ENCODE measurements at regions not wholly inside any gene's neighbourhood (a gene's known extent, or its start where the extent isn't known, plus 50 kb on each side); places are given as distances from the start of the nearest gene placed in this dataset.

- TF ChIP-seq CTCF (IDR thresholded peaks at IDR 0.05; ENCODE audit: insufficient read depth, low read length), result no peak
- H3K4me3 ChIP-seq (ENCODE audit: low read depth, low read length), result no peak overlapping the region
- no peak for DNase-seq (ENCODE audit: low read depth)
Measured at GRCh38 chr6:103000688-103001087, 1607.2 kb downstream of the GRIK2 start.

GRCh38 chr6:102995491-102995890, 1602.0 kb downstream of the GRIK2 start:
- TF ChIP-seq CTCF (IDR thresholded peaks at IDR 0.05; ENCODE audit: insufficient read depth, low read length), result no peak
- DNase-seq (ENCODE audit: low read depth), result no peak

GRCh38 chr6:102994866-102995265, 1601.4 kb downstream of the GRIK2 start:
- DNase-seq (ENCODE audit: low read depth), result no peak
- H3K4me3 ChIP-seq (ENCODE audit: low read depth, low read length), result no peak overlapping the region
- no peak for TF ChIP-seq CTCF (IDR thresholded peaks at IDR 0.05; ENCODE audit: insufficient read depth, low read length)

More at GRCh38 chr6:102995491-102995890, 1602.0 kb downstream of the GRIK2 start:
- no peak overlapping the region for H3K4me3 ChIP-seq (ENCODE audit: low read depth, low read length)

DNA sequence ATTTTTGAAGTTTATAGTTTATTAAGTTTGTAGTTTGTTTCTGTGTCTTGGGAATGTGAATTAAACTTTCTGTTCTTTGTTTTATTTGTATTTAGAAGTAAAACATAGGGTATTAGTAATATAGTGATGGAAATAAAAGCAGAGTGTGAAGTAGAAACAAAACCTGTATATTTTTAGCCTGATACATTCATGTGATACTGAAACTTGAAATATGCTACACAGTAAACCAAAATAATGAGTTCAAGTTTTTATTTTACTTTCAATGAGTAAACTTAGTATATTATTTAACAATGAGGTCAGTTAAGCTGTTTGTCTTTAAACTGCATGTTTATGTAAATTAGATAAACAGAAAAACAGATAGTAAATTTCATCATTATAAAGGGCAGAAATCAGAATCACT, 1592.6 kb downstream of the GRIK2 start:
- DNase-seq (ENCODE audit: low read depth), result no peak

DNA sequence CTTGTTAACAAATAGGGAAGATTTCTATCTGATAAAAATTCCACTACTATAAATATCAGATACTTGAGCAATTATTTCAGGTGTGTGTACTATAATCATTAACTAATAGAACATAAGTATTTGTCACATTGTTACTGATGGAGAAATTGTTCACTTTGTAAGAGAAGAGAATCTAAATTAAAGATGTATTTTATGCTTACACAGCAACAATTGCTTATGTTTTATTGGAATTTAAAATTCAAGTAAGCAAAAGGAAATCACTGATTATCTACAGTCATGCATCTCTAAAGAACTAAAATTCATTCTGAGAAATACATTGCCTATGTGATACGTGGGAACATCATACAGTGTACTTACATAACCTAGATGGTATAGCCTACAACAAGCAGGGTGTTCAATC, 1590.8 kb downstream of the GRIK2 start:
- H3K4me3 ChIP-seq (ENCODE audit: low read depth, low read length), result no peak overlapping the region
- DNase-seq (ENCODE audit: low read depth), result no peak
- TF ChIP-seq CTCF (IDR thresholded peaks at IDR 0.05; ENCODE audit: insufficient read depth, low read length), result no peak

More for the DNA sequence above, 1592.6 kb downstream of the GRIK2 start:
- H3K4me3 ChIP-seq (ENCODE audit: low read depth, low read length), result no peak overlapping the region
- no peak for TF ChIP-seq CTCF (IDR thresholded peaks at IDR 0.05; ENCODE audit: insufficient read depth, low read length)

DNA sequence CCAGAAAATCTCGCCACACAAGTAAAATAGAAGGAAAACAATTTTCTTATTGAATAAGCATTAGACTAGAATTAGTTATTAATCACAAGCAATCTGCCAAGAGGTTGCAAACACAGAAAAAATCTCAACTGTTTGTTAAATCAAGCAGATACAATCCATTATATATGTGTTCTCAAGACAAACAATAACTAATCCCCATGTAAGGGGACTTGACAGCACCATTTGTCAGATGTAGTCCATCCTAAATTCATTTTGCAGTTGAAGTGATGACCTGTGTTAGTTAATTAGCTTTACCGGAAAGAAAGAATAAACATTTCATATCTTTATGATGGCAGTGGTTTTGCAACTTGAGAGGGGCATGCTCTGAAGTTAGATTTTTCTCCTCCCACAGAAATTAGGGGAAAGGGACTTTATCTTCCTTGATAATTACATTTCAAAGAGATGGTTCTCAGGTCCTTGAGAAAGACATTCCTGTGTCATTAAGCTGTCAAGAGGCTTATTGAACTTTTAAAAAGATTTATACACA, 1588.0 kb downstream of the GRIK2 start:
- no peak for DNase-seq (ENCODE audit: low read depth)
- no peak overlapping the region for H3K4me3 ChIP-seq (ENCODE audit: low read depth, low read length)
- TF ChIP-seq CTCF (IDR thresholded peaks at IDR 0.05; ENCODE audit: insufficient read depth, low read length), result no peak

GRCh38 chr6:102980951-102981350, 1587.4 kb downstream of the GRIK2 start:
- no peak for TF ChIP-seq CTCF (IDR thresholded peaks at IDR 0.05; ENCODE audit: insufficient read depth, low read length)
- H3K4me3 ChIP-seq (ENCODE audit: low read depth, low read length), result no peak overlapping the region
- no peak for DNase-seq (ENCODE audit: low read depth)
